OCI-LY7 (cell line): ENCODE measurements at regions not wholly inside any gene's neighbourhood (a gene's known extent, or its start where the extent isn't known, plus 50 kb on each side); places are given as distances from the start of the nearest gene placed in this dataset.

Source experiments
- BruUV-seq: library from RNA; stranded (reverse); fragments of 400-500 nt; replicated peaks from 2 replicates; lab custom pipeline; 2021; lab: Mats Ljungman, UMichigan
- CTCF ChIA-PET: fragments of 300-600 bp; sonication (Branson Sonifier 250); formaldehyde crosslinking; loops from one replicate; lab custom pipeline; 2022; ENCODE audit warnings: antibody characterized with exemption; ENCODE audit not compliant: unreplicated experiment; lab: Charles Lee
- POLR2A ChIA-PET: fragments of 300-600 bp; sonication (Branson Sonifier 250); formaldehyde crosslinking; loops from one replicate; lab custom pipeline; 2022; ENCODE audit warnings: antibody characterized with exemption; lab: Charles Lee
- DNase-seq: peaks from one replicate; pipeline ENCODE4 v3.0.0-alpha.2; 2015; ENCODE audit warnings: low spot score
- H2AFZ ChIP-seq: fragments of 200-600 bp; sonication (generic), shearing (Covaris generic); 2 replicates; pipeline ENCODE4 v1.6.1; 2014; ENCODE audit warnings: mild to moderate bottlenecking, antibody characterized with exemption, low read length, moderate library complexity
- H3K27ac ChIP-seq: fragments of 200-600 bp; sonication (generic); 2 replicates; pipeline ENCODE4 v1.5.1; 2014; ENCODE audit warnings: mixed run types, low read depth, mild to moderate bottlenecking, moderate library complexity, low read length, inconsistent platforms; ENCODE audit not compliant: poor library complexity, severe bottlenecking
- H3K36me3 ChIP-seq: fragments of 200-600 bp; sonication (generic); 2 replicates; pipeline ENCODE4 v1.6.1; 2014; ENCODE audit warnings: mild to moderate bottlenecking, antibody characterized with exemption, low read length, moderate library complexity, mixed read lengths; ENCODE audit not compliant: insufficient read depth
- H3K4me1 ChIP-seq: fragments of 200-600 bp; sonication (generic); 2 replicates; pipeline ENCODE4 v1.5.1; 2014; ENCODE audit warnings: mild to moderate bottlenecking, low read length; ENCODE audit not compliant: insufficient read depth, poor library complexity, severe bottlenecking
- H3K4me2 ChIP-seq: fragments of 200-600 bp; sonication (generic); 2 replicates; pipeline ENCODE4 v1.6.1; 2014; ENCODE audit warnings: mild to moderate bottlenecking, low read length
- H3K4me3 ChIP-seq: fragments of 200-600 bp; sonication (generic); 2 replicates; pipeline ENCODE4 v1.5.1; 2014; ENCODE audit warnings: mild to moderate bottlenecking, low read depth, low read length; ENCODE audit not compliant: poor library complexity, severe bottlenecking
- H3K79me2 ChIP-seq: fragments of 200-600 bp; sonication (generic); 2 replicates; pipeline ENCODE4 v1.6.1; 2016; ENCODE audit warnings: low read depth, mild to moderate bottlenecking, low read length, moderate library complexity, mixed read lengths; ENCODE audit not compliant: insufficient read depth
- H3K9me2 ChIP-seq: fragments of 200-600 bp; sonication (generic); 2 replicates; pipeline ENCODE4 v1.6.1; 2016; ENCODE audit warnings: mild to moderate bottlenecking, low read length, mixed read lengths; ENCODE audit not compliant: insufficient read depth
- H3K9me3 ChIP-seq: fragments of 200-600 bp; sonication (generic); 2 replicates; pipeline ENCODE4 v1.6.1; 2014; ENCODE audit warnings: mild to moderate bottlenecking, mixed run types, low read length, mixed read lengths
- H4K20me1 ChIP-seq: fragments of 200-600 bp; sonication (generic); 2 replicates; pipeline ENCODE4 v1.6.1; 2014; ENCODE audit warnings: mild to moderate bottlenecking, antibody characterized with exemption, low read length, moderate library complexity, mixed read lengths; ENCODE audit not compliant: insufficient read depth
- CTCF ChIP-seq: fragments of 200-600 bp; sonication (generic); conservative IDR thresholded peaks from 2 replicates; pipeline ENCODE4 v1.5.1; 2014; ENCODE audit warnings: mild to moderate bottlenecking, antibody characterized with exemption, low read length, moderate library complexity, mixed read lengths
- EZH2phosphoT487 ChIP-seq: fragments of 200-600 bp; sonication (generic); IDR thresholded peaks from 2 replicates; pipeline ENCODE4 v1.6.1; 2018; ENCODE audit warnings: low read depth, borderline replicate concordance, mild to moderate bottlenecking, mixed run types, antibody characterized with exemption, low read length, moderate library complexity, mixed read lengths
- intact Hi-C: fragments of 100-400 bp; cut with micrococcal nuclease; formaldehyde crosslinking; loops from one replicate; pipeline ENCODE4 v1.10.0; 2022; ENCODE audit not compliant: unreplicated experiment

DNA sequence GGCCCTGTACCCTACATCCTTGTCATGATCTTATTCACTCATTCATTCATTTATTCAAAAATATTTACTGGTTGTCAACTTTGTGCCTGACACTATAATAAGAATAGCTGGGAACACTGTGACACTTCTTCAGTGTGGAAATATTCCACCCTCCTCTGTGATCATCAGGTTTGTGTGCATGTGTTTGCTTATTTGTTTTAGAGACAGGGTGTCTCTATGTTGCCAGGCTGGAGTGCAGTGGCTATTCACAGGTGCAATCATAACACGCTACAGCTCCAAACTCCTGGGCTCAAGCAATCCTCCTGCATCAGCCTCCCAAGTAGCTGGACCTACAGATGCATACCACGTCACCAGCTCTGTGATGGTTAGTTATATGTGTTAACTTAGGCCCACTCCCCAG, 50.0 kb upstream of the PLCL2 start:
- H3K4me2 ChIP-seq, result no peak overlapping the region
- no peaks in the 10 kb centered on the region for H3K36me3 ChIP-seq
- no peaks in the 10 kb centered on the region for H4K20me1 ChIP-seq
- ChIA-PET CTCF (no interaction called here), POLR2A (interaction anchor here (0.9 to 1.2 kb wide), 2 partner anchors 9 to 29 kb away, joined by 3 read pairs; no protein-coding TSS in a partner anchor)
- no peaks in the 10 kb centered on the region for H3K9me3 ChIP-seq
- no peak for TF ChIP-seq EZH2phosphoT487
- TF ChIP-seq CTCF, result no peak
- H3K27ac ChIP-seq, result no peak overlapping the region
- intact Hi-C loops, result no loop called here
- no peak overlapping the region for H3K4me3 ChIP-seq
- H2AFZ ChIP-seq, result no peak overlapping the region
- H3K4me1 ChIP-seq, result peaks cover 21% of the 10 kb centered on the region
- no TSS peak for BruUV-seq
- H3K79me2 ChIP-seq, result no peaks in the 10 kb centered on the region
- H3K9me2 ChIP-seq, result no peaks in the 10 kb centered on the region
- DNase-seq, result no peak
